ENCODE measurements at regions not wholly inside any gene's neighbourhood (a gene's known extent, or its start where the extent isn't known, plus 50 kb on each side); places are given as distances from the start of the nearest gene placed in this dataset.
"Not testable (repeated sequence)": the region's sequence is repeated elsewhere in the genome, so short reads cannot be mapped to it uniquely, and the experiment has no call there.

DNA sequence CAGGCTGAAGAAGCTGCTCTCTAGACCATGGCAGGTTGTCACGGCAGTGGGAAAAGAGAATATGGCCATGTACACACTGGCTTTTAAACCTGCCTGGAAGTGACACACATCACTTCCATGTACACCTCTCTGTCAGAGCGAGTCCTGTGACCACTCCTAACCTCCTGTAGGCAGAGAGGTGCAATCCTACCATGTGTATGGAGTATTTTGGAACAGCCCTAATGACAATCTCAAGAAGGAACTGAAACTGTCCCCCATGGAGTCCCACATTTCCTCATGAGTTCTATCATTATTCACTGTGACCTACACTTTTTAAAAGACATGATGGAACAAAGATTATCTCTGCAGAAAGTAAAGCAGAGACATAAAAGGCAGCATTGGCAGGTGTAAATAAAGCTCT lies 153.4 kb upstream of the PFN2 start:
- H3K9me3 Mint-ChIP-seq: no peaks in the 10 kb centered on the region
- H3K4me1 Mint-ChIP-seq (ENCODE audit: low read depth): no peaks in the 10 kb centered on the region
- H3K27ac Mint-ChIP-seq: no peak overlapping the region
- no peak for DNase-seq
- Histone ChIP-seq H3K9me3 (ENCODE audit: control insufficient read depth in 1 of 2, insufficient read depth in 1 of 2, low read length in 2 of 2) (peaks cover 0 to 4% of the 10 kb centered on the region in 2 experiments), H3K36me3 (ENCODE audit: insufficient read depth, low read length) (no peaks in the 10 kb centered on the region), H3K27ac (ENCODE audit: low read depth in 1 of 2, low read length in 2 of 2) (no peak overlapping the region), H3K4me1 (ENCODE audit: insufficient read depth, low read length) (no peaks in the 10 kb centered on the region), H3K27me3 (ENCODE audit: control insufficient read depth in 1 of 2, insufficient read depth in 2 of 2, low read length in 2 of 2) (peaks cover 0 to 6% of the 10 kb centered on the region in 2 experiments), H3K4me3 (ENCODE audit: low read length) (no peak overlapping the region)
- H3K36me3 Mint-ChIP-seq (ENCODE audit: low read depth): no peaks in the 10 kb centered on the region
- TF ChIP-seq, protein P1, sequence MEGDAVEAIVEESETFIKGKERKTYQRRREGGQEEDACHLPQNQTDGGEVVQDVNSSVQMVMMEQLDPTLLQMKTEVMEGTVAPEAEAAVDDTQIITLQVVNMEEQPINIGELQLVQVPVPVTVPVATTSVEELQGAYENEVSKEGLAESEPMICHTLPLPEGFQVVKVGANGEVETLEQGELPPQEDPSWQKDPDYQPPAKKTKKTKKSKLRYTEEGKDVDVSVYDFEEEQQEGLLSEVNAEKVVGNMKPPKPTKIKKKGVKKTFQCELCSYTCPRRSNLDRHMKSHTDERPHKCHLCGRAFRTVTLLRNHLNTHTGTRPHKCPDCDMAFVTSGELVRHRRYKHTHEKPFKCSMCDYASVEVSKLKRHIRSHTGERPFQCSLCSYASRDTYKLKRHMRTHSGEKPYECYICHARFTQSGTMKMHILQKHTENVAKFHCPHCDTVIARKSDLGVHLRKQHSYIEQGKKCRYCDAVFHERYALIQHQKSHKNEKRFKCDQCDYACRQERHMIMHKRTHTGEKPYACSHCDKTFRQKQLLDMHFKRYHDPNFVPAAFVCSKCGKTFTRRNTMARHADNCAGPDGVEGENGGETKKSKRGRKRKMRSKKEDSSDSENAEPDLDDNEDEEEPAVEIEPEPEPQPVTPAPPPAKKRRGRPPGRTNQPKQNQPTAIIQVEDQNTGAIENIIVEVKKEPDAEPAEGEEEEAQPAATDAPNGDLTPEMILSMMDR (IDR thresholded peaks at IDR 0.05): no peak
- intact Hi-C loops (cut with DNase I, micrococcal nuclease): no loop called here
- CTCF ChIA-PET: no interaction called here
- POLR2A ChIA-PET: no interaction called here
- peaks cover 30% of the 10 kb centered on the region for H3K27me3 Mint-ChIP-seq
- H3K4me3 Mint-ChIP-seq: no peak overlapping the region
- ATAC-seq (ENCODE audit: poor library complexity): no peak

DNA sequence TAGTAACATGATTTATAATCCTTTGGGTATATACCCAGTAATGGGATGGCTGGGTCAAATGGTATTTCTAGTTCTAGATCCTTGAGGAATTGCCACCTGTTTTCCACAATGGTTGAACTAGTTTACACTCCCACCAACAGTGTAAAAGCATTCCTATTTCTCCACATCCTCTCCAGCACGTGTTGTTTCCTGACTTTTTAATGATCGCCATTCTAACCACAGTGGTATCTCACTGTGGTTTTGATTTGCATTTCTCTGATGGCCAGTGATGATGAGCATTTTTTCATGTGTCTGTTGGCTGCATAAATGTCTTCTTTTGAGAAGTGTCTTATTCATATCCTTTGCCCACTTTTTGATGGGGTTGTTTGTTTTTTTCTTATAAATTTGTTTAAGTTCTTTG lies 152.6 kb upstream of the PFN2 start:
- H3K4me3 ChIP-seq (ENCODE audit: low read length); H3K9me3 ChIP-seq (ENCODE audit: control insufficient read depth in 1 of 2, insufficient read depth in 1 of 2, low read length in 2 of 2); POLR2A ChIA-PET; H3K4me1 Mint-ChIP-seq (ENCODE audit: low read depth); H3K27ac Mint-ChIP-seq; H3K4me3 Mint-ChIP-seq; intact Hi-C loops (cut with DNase I, micrococcal nuclease); H3K27ac ChIP-seq (ENCODE audit: low read depth in 1 of 2, low read length in 2 of 2); DNase-seq; H3K36me3 Mint-ChIP-seq (ENCODE audit: low read depth); H3K9me3 Mint-ChIP-seq; H3K36me3 ChIP-seq (ENCODE audit: insufficient read depth, low read length); H3K4me1 ChIP-seq (ENCODE audit: insufficient read depth, low read length); H3K27me3 ChIP-seq (ENCODE audit: control insufficient read depth in 1 of 2, insufficient read depth in 2 of 2, low read length in 2 of 2); CTCF ChIA-PET; ATAC-seq (ENCODE audit: poor library complexity): not testable (repeated sequence)
- peaks cover 36% of the 10 kb centered on the region for H3K27me3 Mint-ChIP-seq

DNA sequence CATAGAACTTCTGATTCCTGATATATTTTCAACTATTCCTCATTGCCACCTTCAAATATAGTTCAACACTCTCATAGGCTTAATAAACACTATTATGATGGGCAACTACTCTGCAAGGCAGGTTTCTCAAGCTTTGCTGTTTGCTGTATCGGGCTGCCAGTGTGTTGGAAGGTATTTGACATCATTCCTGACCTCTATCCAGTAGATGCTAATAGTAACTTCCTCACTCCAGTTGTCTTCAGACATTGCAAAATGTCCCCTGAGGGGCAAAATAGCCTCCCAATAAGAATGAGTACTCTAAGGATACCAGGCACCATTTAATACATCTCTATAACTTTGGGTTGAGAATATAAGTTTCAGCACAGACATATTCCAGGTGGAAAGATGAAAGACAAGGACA lies 147.5 kb upstream of the PFN2 start:
- intact Hi-C loops (cut with DNase I, micrococcal nuclease): no loop called here
- POLR2A ChIA-PET: no interaction called here
- ATAC-seq (ENCODE audit: poor library complexity) (no peak), DNase-seq (no peak)
- Mint-ChIP-seq H3K36me3 (ENCODE audit: low read depth) (no peaks in the 10 kb centered on the region), H3K4me1 (ENCODE audit: low read depth) (no peaks in the 10 kb centered on the region), H3K4me3 (no peak overlapping the region), H3K27ac (no peak overlapping the region), H3K9me3 (no peaks in the 10 kb centered on the region), H3K27me3 (peaks cover 36% of the 10 kb centered on the region)
- Histone ChIP-seq H3K4me1 (ENCODE audit: insufficient read depth, low read length) (no peaks in the 10 kb centered on the region), H3K27me3 (ENCODE audit: control insufficient read depth in 1 of 2, insufficient read depth in 2 of 2, low read length in 2 of 2) (peaks cover 0 to 7% of the 10 kb centered on the region in 2 experiments), H3K36me3 (ENCODE audit: insufficient read depth, low read length) (no peaks in the 10 kb centered on the region), H3K27ac (ENCODE audit: low read depth in 1 of 2, low read length in 2 of 2) (no peak overlapping the region), H3K9me3 (ENCODE audit: control insufficient read depth in 1 of 2, insufficient read depth in 1 of 2, low read length in 2 of 2) (peaks cover 0 to 4% of the 10 kb centered on the region in 2 experiments), H3K4me3 (ENCODE audit: low read length) (no peak overlapping the region)
- TF ChIP-seq, protein P1 (IDR thresholded peaks at IDR 0.05): no peak
- CTCF ChIA-PET: no interaction called here

DNA sequence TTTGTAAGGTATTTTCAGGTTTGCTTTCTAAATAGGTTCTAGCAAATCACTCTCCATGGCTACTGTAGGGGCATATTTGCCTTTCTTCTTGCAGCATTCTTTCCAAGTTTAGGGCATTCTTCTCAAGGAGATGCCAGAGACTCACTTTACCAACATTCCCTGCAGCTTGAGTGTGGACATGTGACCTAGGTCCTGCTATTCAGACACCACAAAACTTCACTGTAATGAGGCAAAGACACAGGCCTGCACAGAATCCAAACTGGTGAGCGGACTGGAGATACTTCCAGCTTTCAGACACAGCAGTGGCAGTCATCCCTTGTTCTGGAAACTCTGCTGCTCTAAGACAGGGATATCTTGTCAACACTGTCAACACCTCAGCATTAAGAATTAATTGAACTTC lies 146.4 kb upstream of the PFN2 start:
- no peaks in the 10 kb centered on the region for H3K36me3 Mint-ChIP-seq (ENCODE audit: low read depth)
- ATAC-seq (ENCODE audit: poor library complexity): no peak
- H3K4me1 Mint-ChIP-seq (ENCODE audit: low read depth): no peaks in the 10 kb centered on the region
- Histone ChIP-seq H3K27me3 (ENCODE audit: control insufficient read depth in 1 of 2, insufficient read depth in 2 of 2, low read length in 2 of 2) (peaks cover 0 to 7% of the 10 kb centered on the region in 2 experiments), H3K4me1 (ENCODE audit: insufficient read depth, low read length) (no peaks in the 10 kb centered on the region), H3K27ac (ENCODE audit: low read depth in 1 of 2, low read length in 2 of 2) (no peak overlapping the region), H3K36me3 (ENCODE audit: insufficient read depth, low read length) (no peaks in the 10 kb centered on the region), H3K9me3 (ENCODE audit: control insufficient read depth in 1 of 2, insufficient read depth in 1 of 2, low read length in 2 of 2) (no peaks in the 10 kb centered on the region), H3K4me3 (ENCODE audit: low read length) (no peak overlapping the region)
- H3K27ac Mint-ChIP-seq: no peak overlapping the region
- intact Hi-C loops (cut with DNase I, micrococcal nuclease): no loop called here
- peaks cover 31% of the 10 kb centered on the region for H3K27me3 Mint-ChIP-seq
- CTCF ChIA-PET: no interaction called here
- DNase-seq: no peak
- no peak overlapping the region for H3K4me3 Mint-ChIP-seq
- TF ChIP-seq, protein P1 (IDR thresholded peaks at IDR 0.05): no peak
- POLR2A ChIA-PET: no interaction called here
- H3K9me3 Mint-ChIP-seq: no peaks in the 10 kb centered on the region
